ENCODE measurements at regions not wholly inside any gene's neighbourhood (a gene's known extent, or its start where the extent isn't known, plus 50 kb on each side); places are given as distances from the start of the nearest gene placed in this dataset.

DNA sequence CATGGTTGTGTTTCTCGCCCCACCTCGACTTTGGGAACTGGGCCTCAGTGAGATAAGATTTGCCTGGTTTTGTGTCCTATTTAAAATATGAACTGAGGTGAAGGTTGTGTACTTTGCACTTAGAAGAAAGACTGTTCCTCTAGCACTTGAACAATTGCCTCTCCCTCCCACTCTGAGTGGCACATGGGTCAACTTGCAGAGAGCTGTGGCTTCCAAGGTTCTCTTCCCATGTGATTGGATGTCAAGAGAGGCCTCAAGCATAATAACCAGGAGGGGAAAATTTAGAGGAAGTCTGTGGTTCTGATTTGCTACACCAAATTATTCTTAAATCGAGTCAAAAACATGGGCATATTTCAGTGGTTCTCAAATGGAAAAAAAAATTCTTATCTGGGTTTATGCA is 329.2 kb downstream of the HS3ST3B1 start:
- TF ChIP-seq EZH2 (optimal IDR thresholded peaks at IDR 0.05; ENCODE audit: low read depth, low read length) = no peak
- TF ChIP-seq, protein P1, sequence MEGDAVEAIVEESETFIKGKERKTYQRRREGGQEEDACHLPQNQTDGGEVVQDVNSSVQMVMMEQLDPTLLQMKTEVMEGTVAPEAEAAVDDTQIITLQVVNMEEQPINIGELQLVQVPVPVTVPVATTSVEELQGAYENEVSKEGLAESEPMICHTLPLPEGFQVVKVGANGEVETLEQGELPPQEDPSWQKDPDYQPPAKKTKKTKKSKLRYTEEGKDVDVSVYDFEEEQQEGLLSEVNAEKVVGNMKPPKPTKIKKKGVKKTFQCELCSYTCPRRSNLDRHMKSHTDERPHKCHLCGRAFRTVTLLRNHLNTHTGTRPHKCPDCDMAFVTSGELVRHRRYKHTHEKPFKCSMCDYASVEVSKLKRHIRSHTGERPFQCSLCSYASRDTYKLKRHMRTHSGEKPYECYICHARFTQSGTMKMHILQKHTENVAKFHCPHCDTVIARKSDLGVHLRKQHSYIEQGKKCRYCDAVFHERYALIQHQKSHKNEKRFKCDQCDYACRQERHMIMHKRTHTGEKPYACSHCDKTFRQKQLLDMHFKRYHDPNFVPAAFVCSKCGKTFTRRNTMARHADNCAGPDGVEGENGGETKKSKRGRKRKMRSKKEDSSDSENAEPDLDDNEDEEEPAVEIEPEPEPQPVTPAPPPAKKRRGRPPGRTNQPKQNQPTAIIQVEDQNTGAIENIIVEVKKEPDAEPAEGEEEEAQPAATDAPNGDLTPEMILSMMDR (IDR thresholded peaks at IDR 0.05; ENCODE audit: low read length) = no peak
- TF ChIP-seq EZH2phosphoT487 (IDR thresholded peaks at IDR 0.05; ENCODE audit: low read length) = no peak
